ENCODE measurements at regions not wholly inside any gene's neighbourhood (a gene's known extent, or its start where the extent isn't known, plus 50 kb on each side); places are given as distances from the start of the nearest gene placed in this dataset.

DNA sequence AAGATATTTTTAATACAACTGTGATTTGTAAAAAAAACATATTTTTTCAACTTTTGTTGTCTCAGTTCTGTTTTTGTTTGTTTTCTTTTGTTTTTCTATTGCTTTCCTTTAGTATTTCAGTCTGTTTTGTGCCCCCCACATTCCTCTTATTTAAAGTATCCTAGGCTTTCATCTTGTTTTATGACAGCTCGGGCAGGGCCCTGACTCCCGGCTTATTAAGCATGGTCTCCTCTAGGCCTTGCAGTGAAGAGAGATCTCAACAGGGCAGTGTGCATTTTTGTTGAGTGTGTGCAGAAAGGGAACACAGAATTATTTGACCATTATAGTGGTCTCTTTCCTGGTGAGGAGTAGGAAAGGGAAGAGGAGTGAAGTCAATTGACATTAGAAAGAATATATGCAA, 110.2 kb upstream of the SLC38A4 start:
- H3K36me3 ChIP-seq, result no peaks in the 10 kb centered on the region
- WGBS, 2 donors (ENCODE audit: low coverage in 1 of 2), result 38 to 57% methylated on average over 2 of the region's 2 CpGs

GRCh38 chr12:46938071-46938678, 112.4 kb upstream of the SLC38A4 start:
- intact Hi-C loops (cut with DNase I; ENCODE audit: low total_unique reads), result loop anchor here (5.0 kb wide), 1 partner anchor 251 kb away; no protein-coding TSS in a partner anchor
- no peaks in the 10 kb centered on the region for H3K9me3 ChIP-seq
- no peak for TF ChIP-seq EP300 (IDR thresholded peaks at IDR 0.05; ENCODE audit: low read depth)
- no peak for TF ChIP-seq POLR2AphosphoS5 (IDR thresholded peaks at IDR 0.05)
- TF ChIP-seq, protein P1, sequence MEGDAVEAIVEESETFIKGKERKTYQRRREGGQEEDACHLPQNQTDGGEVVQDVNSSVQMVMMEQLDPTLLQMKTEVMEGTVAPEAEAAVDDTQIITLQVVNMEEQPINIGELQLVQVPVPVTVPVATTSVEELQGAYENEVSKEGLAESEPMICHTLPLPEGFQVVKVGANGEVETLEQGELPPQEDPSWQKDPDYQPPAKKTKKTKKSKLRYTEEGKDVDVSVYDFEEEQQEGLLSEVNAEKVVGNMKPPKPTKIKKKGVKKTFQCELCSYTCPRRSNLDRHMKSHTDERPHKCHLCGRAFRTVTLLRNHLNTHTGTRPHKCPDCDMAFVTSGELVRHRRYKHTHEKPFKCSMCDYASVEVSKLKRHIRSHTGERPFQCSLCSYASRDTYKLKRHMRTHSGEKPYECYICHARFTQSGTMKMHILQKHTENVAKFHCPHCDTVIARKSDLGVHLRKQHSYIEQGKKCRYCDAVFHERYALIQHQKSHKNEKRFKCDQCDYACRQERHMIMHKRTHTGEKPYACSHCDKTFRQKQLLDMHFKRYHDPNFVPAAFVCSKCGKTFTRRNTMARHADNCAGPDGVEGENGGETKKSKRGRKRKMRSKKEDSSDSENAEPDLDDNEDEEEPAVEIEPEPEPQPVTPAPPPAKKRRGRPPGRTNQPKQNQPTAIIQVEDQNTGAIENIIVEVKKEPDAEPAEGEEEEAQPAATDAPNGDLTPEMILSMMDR (IDR thresholded peaks at IDR 0.05), result no peak
- TF ChIP-seq POLR2A (IDR thresholded peaks at IDR 0.05), result no peak
- no peak for DNase-seq
- no peak overlapping the region for H3K4me3 ChIP-seq
- H3K27ac ChIP-seq, result no peak overlapping the region
- in situ Hi-C loops (cut with MboI; ENCODE audit: low pct_ligation_motif_present in 1 of 4, low pct_unique_long_range_greater_than_20kb in 1 of 4, low sequenced_read_pairs in 3 of 4), result loop anchor here (10.0 to 25.0 kb wide), 4 partner anchors 251 to 601 kb away; partner anchors contain the start of gene SLC38A2 (in 1 of the 4)
- H3K4me1 ChIP-seq, result no peaks in the 10 kb centered on the region
- H3K27me3 ChIP-seq, result no peaks in the 10 kb centered on the region
- H3K36me3 ChIP-seq, result no peaks in the 10 kb centered on the region
- WGBS, 2 donors (ENCODE audit: low coverage in 1 of 2), result 60 to 87% methylated on average over 1 to 4 of the region's 4 CpGs

More for the DNA sequence above, 110.2 kb upstream of the SLC38A4 start:
- Histone ChIP-seq H3K27ac (no peak overlapping the region), H3K4me1 (no peaks in the 10 kb centered on the region), H3K27me3 (no peaks in the 10 kb centered on the region), H3K9me3 (no peaks in the 10 kb centered on the region), H3K4me3 (no peak overlapping the region)
- DNase-seq, result no peak
- no peak for TF ChIP-seq POLR2A (IDR thresholded peaks at IDR 0.05)
- no peak for TF ChIP-seq POLR2AphosphoS5 (IDR thresholded peaks at IDR 0.05)
- no peak for TF ChIP-seq EP300 (IDR thresholded peaks at IDR 0.05; ENCODE audit: low read depth)
- TF ChIP-seq, protein P1 (IDR thresholded peaks at IDR 0.05), result no peak
- intact Hi-C loops (cut with DNase I; ENCODE audit: low total_unique reads) (loop anchor here (5.0 kb wide), 1 partner anchor 249 kb away; no protein-coding TSS in a partner anchor), in situ Hi-C loops (cut with MboI; ENCODE audit: low pct_ligation_motif_present in 1 of 4, low pct_unique_long_range_greater_than_20kb in 1 of 4, low sequenced_read_pairs in 3 of 4) (loop anchor here (10.0 to 25.0 kb wide), 4 partner anchors 249 to 599 kb away; partner anchors contain the start of gene SLC38A2 (in 1 of the 4))

GRCh38 chr12:46941981-46942380, 116.2 kb upstream of the SLC38A4 start:
- Histone ChIP-seq H3K36me3 (no peaks in the 10 kb centered on the region), H3K4me3 (no peak overlapping the region), H3K4me1 (no peaks in the 10 kb centered on the region), H3K27me3 (no peaks in the 10 kb centered on the region), H3K9me3 (no peaks in the 10 kb centered on the region), H3K27ac (no peak overlapping the region)
- intact Hi-C loops (cut with DNase I; ENCODE audit: low total_unique reads), result no loop called here
- DNase-seq, result no peak
- 33 to 38% methylated on average over 1 of the region's 1 CpG for WGBS, 2 donors (ENCODE audit: low coverage in 1 of 2)
- TF ChIP-seq, protein P1 (IDR thresholded peaks at IDR 0.05), result no peak
- TF ChIP-seq POLR2A (IDR thresholded peaks at IDR 0.05) (no peak), EP300 (IDR thresholded peaks at IDR 0.05; ENCODE audit: low read depth) (no peak), POLR2AphosphoS5 (IDR thresholded peaks at IDR 0.05) (no peak)
- in situ Hi-C loops (cut with MboI; ENCODE audit: low pct_ligation_motif_present in 1 of 4, low pct_unique_long_range_greater_than_20kb in 1 of 4, low sequenced_read_pairs in 3 of 4), result loop anchor here in 3 of 4 donors (25.0 kb wide), 3 partner anchors 255 to 605 kb away; partner anchors contain the start of gene SLC38A2 (in 1 of the 3)

DNA sequence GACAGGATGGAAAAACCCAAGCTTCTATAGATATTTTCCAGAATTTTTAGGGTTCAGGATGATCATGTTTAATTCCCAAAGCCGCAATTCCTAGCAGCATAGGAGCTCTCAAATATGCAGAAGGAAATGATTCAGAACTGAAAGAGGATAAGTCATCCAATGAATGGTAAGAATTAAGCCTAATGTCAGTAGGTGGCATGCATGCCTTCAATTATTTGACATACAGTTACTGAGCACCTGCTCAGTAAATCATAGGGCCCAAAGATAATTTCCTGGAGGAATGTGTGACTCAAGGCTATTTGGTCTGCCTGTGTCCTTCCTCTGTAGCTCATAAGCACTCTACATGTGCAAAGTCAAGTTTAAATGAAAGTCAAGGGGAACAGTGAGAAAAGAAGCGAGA, 116.8 kb upstream of the SLC38A4 start:
- in situ Hi-C loops (cut with MboI; ENCODE audit: low pct_ligation_motif_present in 1 of 4, low pct_unique_long_range_greater_than_20kb in 1 of 4, low sequenced_read_pairs in 3 of 4), result loop anchor here in 3 of 4 donors (25.0 kb wide), 3 partner anchors 255 to 605 kb away; partner anchors contain the start of gene SLC38A2 (in 1 of the 3)
- no peak overlapping the region for H3K4me3 ChIP-seq

More for the DNA sequence above, 116.8 kb upstream of the SLC38A4 start:
- no peaks in the 10 kb centered on the region for H3K36me3 ChIP-seq
- no peak for DNase-seq
- no peaks in the 10 kb centered on the region for H3K9me3 ChIP-seq
- TF ChIP-seq POLR2AphosphoS5 (IDR thresholded peaks at IDR 0.05), result no peak
- TF ChIP-seq, protein P1 (IDR thresholded peaks at IDR 0.05), result no peak
- no peak for TF ChIP-seq POLR2A (IDR thresholded peaks at IDR 0.05)
- no peak for TF ChIP-seq EP300 (IDR thresholded peaks at IDR 0.05; ENCODE audit: low read depth)
- H3K4me1 ChIP-seq, result no peaks in the 10 kb centered on the region
- no peak overlapping the region for H3K27ac ChIP-seq
- H3K27me3 ChIP-seq, result no peaks in the 10 kb centered on the region
- 88 to 100% methylated on average over 2 of the region's 2 CpGs for WGBS, 2 donors (ENCODE audit: low coverage in 1 of 2)
- intact Hi-C loops (cut with DNase I; ENCODE audit: low total_unique reads), result no loop called here

Data from transverse colon (tissue), 4 donors.